Activated B cell treated with CpG ODN at 0.5 μM for 24 hours (primary cell): ENCODE measurements at regions not wholly inside any gene's neighbourhood (a gene's known extent, or its start where the extent isn't known, plus 50 kb on each side); places are given as distances from the start of the nearest gene placed in this dataset.

Source experiments
- ATAC-seq: fragments of 200-7000 bp; cut with Tn5 transposase; one replicate; pipeline ENCODE4 v1.10.0; 2021; ENCODE audit warnings: low read depth, mild to moderate bottlenecking, moderate library complexity
- CTCF ChIA-PET: fragments of 350-600 bp; sonication (Branson Sonifier 250); formaldehyde crosslinking; loops from one replicate; lab custom pipeline; 2021; ENCODE audit warnings: antibody characterized with exemption; lab: Charles Lee
- POLR2A ChIA-PET: fragments of 350-600 bp; sonication (Branson Sonifier 250); formaldehyde crosslinking; loops from one replicate; lab custom pipeline; 2021; ENCODE audit warnings: antibody characterized with exemption; lab: Charles Lee
- DNase-seq: peaks from one replicate; pipeline ENCODE4 v3.0.0; 2022
- H3K27ac Mint-ChIP-seq: one replicate; pipeline ENCODE4 v1.8.0; 2020; ENCODE audit warnings: mixed read lengths
- H3K27me3 Mint-ChIP-seq: one replicate; pipeline ENCODE4 v1.8.0; 2021; ENCODE audit warnings: mixed read lengths
- H3K36me3 Mint-ChIP-seq: one replicate; pipeline ENCODE4 v1.8.0; 2021; ENCODE audit warnings: low read depth, mixed read lengths
- H3K4me1 Mint-ChIP-seq: one replicate; pipeline ENCODE4 v1.8.0; 2021; ENCODE audit warnings: mixed read lengths
- H3K4me3 Mint-ChIP-seq: one replicate; pipeline ENCODE4 v1.8.0; 2020; ENCODE audit warnings: mild to moderate bottlenecking, mixed read lengths
- H3K9me3 Mint-ChIP-seq: one replicate; pipeline ENCODE4 v1.8.0; 2020; ENCODE audit warnings: mixed read lengths
- intact Hi-C: fragments of 100-400 bp; cut with micrococcal nuclease; formaldehyde crosslinking; loops from one replicate; pipeline ENCODE4 v1.15.1; 2024
- TF ChIP-seq, protein P1 (sequence below): fragments of 200-600 bp; IDR thresholded peaks from one replicate; pipeline ENCODE4 v1.8.0; 2022; ENCODE audit warnings: antibody characterized with exemption, mild to moderate bottlenecking

DNA sequence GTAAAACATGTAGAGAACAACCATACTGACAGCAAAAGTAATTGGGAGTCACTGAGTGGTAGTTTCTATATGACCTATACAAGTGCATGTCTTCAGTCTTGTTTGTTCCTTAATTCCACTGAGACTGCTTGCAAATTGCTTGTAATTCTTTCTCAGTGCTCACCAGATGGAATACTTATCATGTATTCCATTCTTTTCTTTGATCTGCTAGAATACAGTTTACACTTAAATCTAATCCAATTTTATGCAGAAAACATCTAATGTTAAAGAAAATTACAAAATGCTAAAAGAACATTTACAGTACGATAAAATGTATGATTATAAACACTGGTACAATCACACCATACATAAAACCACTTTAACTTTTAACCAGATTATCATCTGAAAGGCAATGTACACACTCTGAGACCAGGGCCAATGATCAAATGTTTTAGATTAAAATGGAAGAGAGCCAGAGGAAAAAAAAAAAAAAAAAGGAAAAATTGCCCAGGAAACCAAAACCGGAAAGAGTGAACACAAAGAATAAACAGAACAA is 741.4 kb downstream of the FAT4 start:
- DNase-seq = no peak
- Mint-ChIP-seq H3K27ac (no peak overlapping the region), H3K4me1 (no peaks in the 10 kb centered on the region), H3K4me3 (no peak overlapping the region), H3K27me3 (no peaks in the 10 kb centered on the region), H3K36me3 (no peaks in the 10 kb centered on the region), H3K9me3 (peaks cover 2% of the 10 kb centered on the region)
- intact Hi-C loops = no loop called here
- TF ChIP-seq, protein P1, sequence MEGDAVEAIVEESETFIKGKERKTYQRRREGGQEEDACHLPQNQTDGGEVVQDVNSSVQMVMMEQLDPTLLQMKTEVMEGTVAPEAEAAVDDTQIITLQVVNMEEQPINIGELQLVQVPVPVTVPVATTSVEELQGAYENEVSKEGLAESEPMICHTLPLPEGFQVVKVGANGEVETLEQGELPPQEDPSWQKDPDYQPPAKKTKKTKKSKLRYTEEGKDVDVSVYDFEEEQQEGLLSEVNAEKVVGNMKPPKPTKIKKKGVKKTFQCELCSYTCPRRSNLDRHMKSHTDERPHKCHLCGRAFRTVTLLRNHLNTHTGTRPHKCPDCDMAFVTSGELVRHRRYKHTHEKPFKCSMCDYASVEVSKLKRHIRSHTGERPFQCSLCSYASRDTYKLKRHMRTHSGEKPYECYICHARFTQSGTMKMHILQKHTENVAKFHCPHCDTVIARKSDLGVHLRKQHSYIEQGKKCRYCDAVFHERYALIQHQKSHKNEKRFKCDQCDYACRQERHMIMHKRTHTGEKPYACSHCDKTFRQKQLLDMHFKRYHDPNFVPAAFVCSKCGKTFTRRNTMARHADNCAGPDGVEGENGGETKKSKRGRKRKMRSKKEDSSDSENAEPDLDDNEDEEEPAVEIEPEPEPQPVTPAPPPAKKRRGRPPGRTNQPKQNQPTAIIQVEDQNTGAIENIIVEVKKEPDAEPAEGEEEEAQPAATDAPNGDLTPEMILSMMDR = no peak
- ChIA-PET CTCF (no interaction called here), POLR2A (no interaction called here)
- ATAC-seq = no peak

DNA sequence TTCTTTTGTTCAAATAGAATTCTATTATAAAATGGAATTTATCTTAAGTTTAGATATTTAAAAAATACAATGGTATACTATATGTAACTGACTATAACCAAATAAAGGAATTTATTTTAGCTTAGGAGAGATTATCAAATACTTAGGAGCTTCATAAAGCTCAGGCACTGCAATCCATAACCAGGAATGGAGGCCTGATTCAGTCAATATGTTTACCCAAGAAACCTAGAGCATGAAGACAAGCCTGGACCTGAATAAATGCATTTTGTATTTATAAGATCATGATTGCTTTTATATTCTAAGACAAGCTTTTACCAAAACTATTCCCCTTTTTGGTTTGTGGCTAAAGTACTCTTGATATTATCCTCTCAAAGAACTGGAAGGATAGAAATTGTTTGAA is 742.6 kb downstream of the FAT4 start:
- ChIA-PET CTCF (no interaction called here), POLR2A (no interaction called here)
- H3K4me3 Mint-ChIP-seq = no peak overlapping the region
- H3K9me3 Mint-ChIP-seq = peaks cover 2% of the 10 kb centered on the region
- DNase-seq (no peak), ATAC-seq (no peak)
- no peaks in the 10 kb centered on the region for H3K27me3 Mint-ChIP-seq
- H3K4me1 Mint-ChIP-seq = no peaks in the 10 kb centered on the region
- H3K27ac Mint-ChIP-seq = no peak overlapping the region
- intact Hi-C loops = no loop called here
- TF ChIP-seq, protein P1 = no peak
- no peaks in the 10 kb centered on the region for H3K36me3 Mint-ChIP-seq

DNA sequence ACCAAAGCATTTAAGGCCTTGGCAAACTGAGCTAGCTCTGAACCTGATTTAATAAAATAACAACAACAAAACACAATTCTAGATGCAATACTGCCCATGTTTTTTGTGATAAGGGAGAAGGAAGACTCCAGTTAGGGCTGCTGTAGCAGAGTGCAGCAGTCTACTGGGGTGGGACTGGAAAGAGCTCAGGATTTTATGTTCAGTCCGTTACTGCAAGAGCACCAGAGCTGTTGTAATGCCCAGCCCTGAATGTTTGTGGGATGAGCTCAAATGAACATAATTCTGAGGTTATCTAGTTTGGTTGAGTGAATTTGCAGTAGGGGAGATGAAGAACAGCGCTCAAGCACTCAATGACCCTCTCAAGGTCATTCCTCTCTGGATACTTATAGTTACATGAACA is 743.8 kb downstream of the FAT4 start:
- intact Hi-C loops = no loop called here
- Mint-ChIP-seq H3K36me3 (no peaks in the 10 kb centered on the region), H3K27me3 (no peaks in the 10 kb centered on the region), H3K27ac (no peak overlapping the region), H3K4me3 (no peak overlapping the region), H3K4me1 (no peaks in the 10 kb centered on the region), H3K9me3 (peaks cover 2% of the 10 kb centered on the region)
- no peak for DNase-seq
- no peak for ATAC-seq
- ChIA-PET CTCF (no interaction called here), POLR2A (no interaction called here)
- TF ChIP-seq, protein P1 = no peak

DNA sequence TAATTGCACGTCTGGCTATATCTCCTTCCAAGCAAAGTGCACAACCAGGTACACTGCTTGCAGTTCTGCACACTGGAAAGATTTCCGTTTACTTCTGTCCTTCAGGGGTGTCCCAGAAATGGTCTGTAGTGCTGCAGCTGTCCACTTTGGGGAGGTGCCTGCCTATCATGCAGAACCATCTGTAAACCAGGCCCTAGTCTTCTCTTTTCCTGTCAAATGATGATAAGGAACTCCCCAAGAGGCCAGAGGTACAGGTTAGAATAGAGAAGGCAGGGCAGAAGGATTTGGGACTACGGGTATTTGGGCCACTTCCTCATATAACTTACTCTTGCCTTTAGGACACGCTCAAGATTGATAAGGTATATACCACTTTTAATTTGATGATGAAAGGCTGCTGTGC is 746.9 kb downstream of the FAT4 start:
- DNase-seq = no peak
- CTCF ChIA-PET = no interaction called here
- POLR2A ChIA-PET = no interaction called here
- intact Hi-C loops = no loop called here
- TF ChIP-seq, protein P1 = no peak
- H3K27ac Mint-ChIP-seq = no peak overlapping the region
- H3K9me3 Mint-ChIP-seq = peaks cover 2% of the 10 kb centered on the region
- no peak for ATAC-seq
- no peaks in the 10 kb centered on the region for H3K36me3 Mint-ChIP-seq
- H3K27me3 Mint-ChIP-seq = no peaks in the 10 kb centered on the region
- no peak overlapping the region for H3K4me3 Mint-ChIP-seq
- no peaks in the 10 kb centered on the region for H3K4me1 Mint-ChIP-seq

DNA sequence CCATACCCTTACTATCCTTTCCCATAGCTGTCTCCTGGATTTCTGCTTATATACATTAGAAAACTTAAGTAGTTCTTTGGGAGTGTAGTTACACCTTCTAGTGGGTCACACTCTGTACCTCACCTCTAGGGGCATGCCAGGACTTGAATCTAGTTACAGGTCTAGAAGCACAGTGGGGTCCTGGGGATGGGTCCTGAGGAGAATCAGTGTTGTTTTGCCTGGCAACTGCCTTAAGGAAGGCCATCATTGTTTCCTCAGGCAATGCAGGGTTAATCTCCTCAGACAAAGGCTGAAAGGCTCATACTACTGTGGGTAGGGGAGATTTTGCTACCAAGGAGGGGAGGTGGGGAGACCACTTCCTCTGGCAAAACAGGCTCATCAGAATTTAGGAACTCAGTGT is 750.3 kb downstream of the FAT4 start:
- DNase-seq = no peak
- ChIA-PET POLR2A (no interaction called here), CTCF (no interaction called here)
- Mint-ChIP-seq H3K9me3 (peaks cover 2% of the 10 kb centered on the region), H3K27me3 (no peaks in the 10 kb centered on the region), H3K4me1 (no peaks in the 10 kb centered on the region), H3K27ac (no peak overlapping the region), H3K4me3 (no peak overlapping the region), H3K36me3 (no peaks in the 10 kb centered on the region)
- intact Hi-C loops = no loop called here
- TF ChIP-seq, protein P1 = no peak
- ATAC-seq = no peak
